A549 (cell line): ENCODE measurements at regions not wholly inside any gene's neighbourhood (a gene's known extent, or its start where the extent isn't known, plus 50 kb on each side); places are given as distances from the start of the nearest gene placed in this dataset.

ENCODE experiments used
- ATAC-seq, 2 experiments: fragments of 200-7000 bp in 1 of 2; fragments of >200 bp in 1 of 2; cut with Nextera tagmentation in 1 of 2; cut with Tn5 transposase in 1 of 2; 3 replicates each; pipeline versions ENCODE4 v1.8.0 to v1.9.1; 2018 to 2020; ENCODE audit warnings: mild to moderate bottlenecking in 1 of 2, moderate library complexity in 1 of 2
- CTCF ChIA-PET: fragments of 300-600 bp; sonication (Branson Sonifier 250); formaldehyde crosslinking; extraction: SDS; loops from one replicate; lab custom pipeline; 2021; ENCODE audit warnings: antibody characterized with exemption, inconsistent platforms; lab: Yijun Ruan, JAX
- POLR2A ChIA-PET: fragments of 350-600 bp; formaldehyde crosslinking; extraction: SDS; loops from one replicate; lab custom pipeline; 2021; ENCODE audit warnings: antibody characterized with exemption, inconsistent platforms; lab: Yijun Ruan, JAX
- DNase-seq, 2 experiments: peaks; one replicate each; pipeline versions ENCODE4 v3.0.0 to v3.0.0-alpha.2; 2011 to 2016; ENCODE audit warnings: low read depth in 1 of 2, low spot score in 1 of 2
- FAIRE-seq: peaks from 2 replicates; lab custom pipeline; 2011; peaks lifted over from hg19 to GRCh38; lab: Jason Lieb, UNC
- H3K27ac ChIP-seq, 2 experiments: fragments of >200 bp; sonication (Bioruptor Twin); formaldehyde crosslinking; 3 replicates each; pipeline ENCODE4 v1.5.1; 2016 to 2017
- H3K4me1 ChIP-seq: fragments of >200 bp; sonication (Bioruptor Twin); formaldehyde crosslinking; 3 replicates; pipeline ENCODE4 v1.6.1; 2016
- H3K4me2 ChIP-seq: fragments of >200 bp; sonication (Bioruptor Twin); formaldehyde crosslinking; 3 replicates; pipeline ENCODE4 v1.6.1; 2016
- H3K4me3 ChIP-seq: fragments of >200 bp; sonication (Bioruptor Twin); formaldehyde crosslinking; 3 replicates; pipeline ENCODE4 v1.5.1; 2016
- H3K9me3 ChIP-seq: fragments of >200 bp; sonication (Bioruptor Twin); formaldehyde crosslinking; 3 replicates; pipeline ENCODE4 v1.6.1; 2016
- ATOH8 ChIP-seq: fragments of 250-450 bp; sonication (Bioruptor Pico); IDR thresholded peaks from 2 replicates; pipeline ENCODE4 v1.5.0; 2020; ENCODE audit warnings: low read depth, mild to moderate bottlenecking, moderate library complexity
- BHLHE40 ChIP-seq: IDR thresholded peaks from 2 replicates; pipeline ENCODE4 v1.6.1; 2012; ENCODE audit warnings: low read depth, low read length, inconsistent platforms
- CBX8 ChIP-seq: fragments of 200-600 bp; sonication (generic); IDR thresholded peaks from 2 replicates; pipeline ENCODE4 v1.6.1; 2016
- CEBPB ChIP-seq, 2 experiments: fragments of >200 bp in 1 of 2; sonication (Bioruptor Twin) in 1 of 2; formaldehyde crosslinking in 1 of 2; IDR thresholded peaks; 2 replicates each; pipeline ENCODE4 v1.6.1; 2012 to 2016
- CHD2 ChIP-seq: fragments of 150-350 bp; IDR thresholded peaks from 2 replicates; pipeline ENCODE4 v1.6.1; 2014; ENCODE audit warnings: low read length; ENCODE audit not compliant: partially characterized antibody
- E2F6 ChIP-seq: IDR thresholded peaks from 2 replicates; pipeline ENCODE4 v1.6.1; 2012; ENCODE audit warnings: low read depth, borderline replicate concordance
- ESRRA ChIP-seq: fragments of 150-350 bp; IDR thresholded peaks from 2 replicates; pipeline ENCODE4 v1.6.1; 2014; ENCODE audit warnings: mild to moderate bottlenecking, low read length, borderline replicate concordance
- FOSB ChIP-seq: fragments of 250-450 bp; sonication (Bioruptor Pico); IDR thresholded peaks from 2 replicates; pipeline ENCODE4 v1.5.0; 2020; ENCODE audit warnings: mild to moderate bottlenecking, moderate library complexity
- FOXS1 ChIP-seq: fragments of 250-450 bp; sonication (Bioruptor Pico); IDR thresholded peaks from 2 replicates; pipeline ENCODE4 v1.5.0; 2020; ENCODE audit warnings: mild to moderate bottlenecking, moderate library complexity
- GATA3 ChIP-seq: IDR thresholded peaks from 2 replicates; pipeline ENCODE4 v1.6.1; 2012; ENCODE audit warnings: borderline replicate concordance
- HDAC2 ChIP-seq: fragments of 200-600 bp; sonication (generic); IDR thresholded peaks from 2 replicates; pipeline ENCODE4 v1.6.1; 2016
- HMGXB4 ChIP-seq: fragments of 250-450 bp; sonication (Bioruptor Pico); IDR thresholded peaks from 2 replicates; pipeline ENCODE4 v1.5.0; 2021; ENCODE audit warnings: mild to moderate bottlenecking, moderate library complexity, borderline replicate concordance
- HOXB13 ChIP-seq: fragments of 250-450 bp; sonication (Bioruptor Pico); IDR thresholded peaks from 2 replicates; pipeline ENCODE4 v1.5.0; 2020; ENCODE audit warnings: low read depth, mild to moderate bottlenecking, moderate library complexity
- KDM1A ChIP-seq: fragments of 200-600 bp; sonication (generic); IDR thresholded peaks from 2 replicates; pipeline ENCODE4 v1.6.1; 2016; ENCODE audit warnings: low read depth, mild to moderate bottlenecking
- MAFK ChIP-seq: fragments of 450-650 bp; IDR thresholded peaks from 2 replicates; pipeline ENCODE4 v1.6.1; 2014; ENCODE audit not compliant: partially characterized antibody
- MAX ChIP-seq: IDR thresholded peaks from 2 replicates; pipeline ENCODE4 v1.6.1; 2012
- MAZ ChIP-seq: fragments of 150-350 bp; IDR thresholded peaks from 2 replicates; pipeline ENCODE4 v1.6.1; 2014; ENCODE audit warnings: antibody characterized with exemption, low read depth, low read length, borderline replicate concordance
- NFE2L2 ChIP-seq: fragments of 150-350 bp; conservative IDR thresholded peaks from 2 replicates; pipeline ENCODE4 v1.6.1; 2014; ENCODE audit warnings: low read length
- NR3C1 ChIP-seq: fragments of >200 bp; sonication (Bioruptor Twin); formaldehyde crosslinking; IDR thresholded peaks from 3 replicates; pipeline ENCODE4 v1.6.1; 2017
- PBX3 ChIP-seq: IDR thresholded peaks from 2 replicates; pipeline ENCODE4 v1.6.1; 2012
- POLR2A ChIP-seq: IDR thresholded peaks from 2 replicates; pipeline ENCODE4 v1.6.1; 2012; ENCODE audit warnings: mild to moderate bottlenecking, low read length
- POLR2AphosphoS2 ChIP-seq: conservative IDR thresholded peaks from 2 replicates; pipeline ENCODE4 v1.6.1; 2012; ENCODE audit warnings: low read length, improper control_type of control experiment, inconsistent platforms
- RAD21 ChIP-seq, 2 experiments: fragments of >200 bp in 1 of 2; sonication (Bioruptor Twin) in 1 of 2; formaldehyde crosslinking in 1 of 2; IDR thresholded peaks in 1 of 2; conservative IDR thresholded peaks in 1 of 2; 2 replicates in 1 of 2; 3 replicates in 1 of 2; pipeline ENCODE4 v1.6.1; 2012 to 2018; ENCODE audit warnings: inconsistent platforms in 1 of 2
- RARB ChIP-seq: fragments of 250-450 bp; sonication (Bioruptor Pico); IDR thresholded peaks from 2 replicates; pipeline ENCODE4 v1.8.0; 2021; ENCODE audit warnings: mild to moderate bottlenecking, moderate library complexity
- RCOR1 ChIP-seq: fragments of 150-350 bp; IDR thresholded peaks from 2 replicates; pipeline ENCODE4 v1.6.1; 2014; ENCODE audit warnings: antibody characterized with exemption, low read length, low read depth
- RFX5 ChIP-seq: fragments of 450-650 bp; IDR thresholded peaks from 2 replicates; pipeline ENCODE4 v1.7.1; 2014; ENCODE audit warnings: antibody characterized with exemption, mild to moderate bottlenecking, moderate library complexity
- RNF2 ChIP-seq: fragments of 200-600 bp; sonication (generic); IDR thresholded peaks from 2 replicates; pipeline ENCODE4 v1.6.1; 2016; ENCODE audit warnings: low read depth, mild to moderate bottlenecking, antibody characterized with exemption, moderate library complexity, borderline replicate concordance
- SMC3 ChIP-seq: fragments of >200 bp; sonication (Bioruptor Twin); formaldehyde crosslinking; IDR thresholded peaks from 3 replicates; pipeline ENCODE4 v1.6.1; 2018; ENCODE audit warnings: inconsistent platforms
- SREBF2 ChIP-seq: fragments of 450-650 bp; IDR thresholded peaks from 2 replicates; pipeline ENCODE4 v1.6.1; 2014; ENCODE audit warnings: mild to moderate bottlenecking, moderate library complexity
- TFCP2L1 ChIP-seq: fragments of 250-450 bp; sonication (Bioruptor Pico); IDR thresholded peaks from 2 replicates; pipeline ENCODE4 v1.5.0; 2021; ENCODE audit warnings: mild to moderate bottlenecking
- TP53 ChIP-seq: fragments of 250-450 bp; sonication (Bioruptor Pico); IDR thresholded peaks from 2 replicates; pipeline ENCODE4 v1.5.0; 2021; ENCODE audit warnings: mild to moderate bottlenecking, moderate library complexity
- ZFP36 ChIP-seq: fragments of 450-650 bp; IDR thresholded peaks from 2 replicates; pipeline ENCODE4 v1.6.1; 2014; ENCODE audit warnings: borderline replicate concordance; ENCODE audit not compliant: partially characterized antibody
- ZNF302 ChIP-seq: fragments of 250-450 bp; sonication (Bioruptor Pico); IDR thresholded peaks from 2 replicates; pipeline ENCODE4 v1.9.0; 2021; ENCODE audit warnings: inconsistent platforms, mild to moderate bottlenecking, moderate library complexity
- WGBS: methylation state at CpG from one replicate; pipeline ENCODE4 v1.1.6; 2017; ENCODE audit errors: missing lambda C conversion rate; 5-methylcytosine and 5-hydroxymethylcytosine counted together

GRCh38 chr12:91353266-91353665, 170.6 kb upstream of the DCN start:
- DNase-seq (no peak), FAIRE-seq (no peak)
- no peak for TF ChIP-seq SREBF2
- no peak for TF ChIP-seq FOSB (CRISPR knock-in tag)
- TF ChIP-seq KDM1A, result no peak
- TF ChIP-seq HDAC2, result no peak
- TF ChIP-seq CHD2, result no peak
- TF ChIP-seq TP53 (CRISPR knock-in tag), result no peak
- TF ChIP-seq ATOH8, result no peak
- no peak for TF ChIP-seq RNF2
- TF ChIP-seq MAX, result no peak
- TF ChIP-seq NFE2L2, result no peak
- no peak for TF ChIP-seq RARB (CRISPR knock-in tag)
- TF ChIP-seq, all 56 proteins: peak for 0
- POLR2A ChIA-PET, result no interaction called here
- Histone ChIP-seq H3K27ac (no peak overlapping the region), H3K4me3 (no peak overlapping the region), H3K9me3 (no peaks in the 10 kb centered on the region), H3K4me2 (no peak overlapping the region), H3K4me1 (no peaks in the 10 kb centered on the region)
- ATAC-seq, result no peak
- WGBS, result 90% methylated on average over 1 of the region's 1 CpG
- CTCF ChIA-PET, result interaction anchor here (0.7 to 3.4 kb wide), 6 partner anchors 8 to 408 kb away, joined by 3 to 19 read pairs (median 4); no protein-coding TSS in a partner anchor

- ChIA-PET CTCF (interaction anchor here (1.0 to 1.2 kb wide), 2 partner anchors 24 to 371 kb away, joined by 3 to 4 read pairs; no protein-coding TSS in a partner anchor), POLR2A (no interaction called here)
- FAIRE-seq (no peak), DNase-seq (no peak), ATAC-seq (no peak)
- Histone ChIP-seq H3K4me1 (no peaks in the 10 kb centered on the region), H3K4me3 (no peak overlapping the region), H3K27ac (no peak overlapping the region), H3K9me3 (no peaks in the 10 kb centered on the region), H3K4me2 (no peak overlapping the region)
- TF ChIP-seq RCOR1 (no peak), CBX8 (no peak), FOXS1 (CRISPR knock-in tag) (no peak), CHD2 (no peak), HMGXB4 (CRISPR knock-in tag) (no peak), KDM1A (no peak), HDAC2 (no peak), FOSB (CRISPR knock-in tag) (no peak), CEBPB (IDR thresholded peaks at IDR 0.05) (no peak), MAFK (no peak), PBX3 (no peak), POLR2A (no peak)
- 10% methylated on average over 2 of the region's 2 CpGs for WGBS
Observed at GRCh38 chr12:91349476-91349875, 166.9 kb upstream of the DCN start.

- DNase-seq (no peak), ATAC-seq (no peak), FAIRE-seq (no peak)
- Histone ChIP-seq H3K9me3 (no peaks in the 10 kb centered on the region), H3K4me3 (no peak overlapping the region), H3K27ac (no peak overlapping the region), H3K4me2 (no peak overlapping the region), H3K4me1 (no peaks in the 10 kb centered on the region)
- 16% methylated on average over 3 of the region's 3 CpGs for WGBS
- TF ChIP-seq HOXB13 (CRISPR knock-in tag), result no peak
- no peak for TF ChIP-seq TFCP2L1 (CRISPR knock-in tag)
- TF ChIP-seq RFX5, result no peak
- TF ChIP-seq GATA3, result no peak
- TF ChIP-seq RCOR1, result no peak
- TF ChIP-seq BHLHE40, result no peak
- TF ChIP-seq FOXS1 (CRISPR knock-in tag), result no peak
- no peak for TF ChIP-seq SMC3
- TF ChIP-seq MAZ, result no peak
- no peak for TF ChIP-seq ZFP36
- TF ChIP-seq NR3C1, result no peak
- no peak for TF ChIP-seq RAD21 (conservative IDR thresholded peaks at IDR 0.05 in 1 of 2, IDR thresholded peaks at IDR 0.05 in 1 of 2)
- no peak for TF ChIP-seq ESRRA
- no peak for TF ChIP-seq POLR2AphosphoS2
- TF ChIP-seq ZNF302 (CRISPR knock-in tag), result no peak
- TF ChIP-seq E2F6, result no peak
- CTCF ChIA-PET, result interaction anchor here (1.0 to 3.1 kb wide), 2 partner anchors 8 to 388 kb away, joined by 3 to 12 read pairs; no protein-coding TSS in a partner anchor
- POLR2A ChIA-PET, result no interaction called here
Observed at GRCh38 chr12:91347481-91348214, 165.0 kb upstream of the DCN start.
